NCI-H2196 (cell line): ENCODE measurements at regions not wholly inside any gene's neighbourhood (a gene's known extent, or its start where the extent isn't known, plus 50 kb on each side); places are given as distances from the start of the nearest gene placed in this dataset.

Experiments
- DNase-seq: peaks from one replicate; lab custom pipeline; 2025; ENCODE audit not compliant: unreplicated experiment; lab: John Stamatoyannopoulos, UW

- DNase-seq = no peak
These were observed 176.9 kb upstream of the ADAMTS16 start for GRCh38 chr5:4963265-4963664.

GRCh38 chr5:4969351-4969750 is 170.8 kb upstream of the ADAMTS16 start:
- no peak for DNase-seq

GRCh38 chr5:4970171-4970570 is 170.0 kb upstream of the ADAMTS16 start:
- no peak for DNase-seq

GRCh38 chr5:4976902-4977301 is 163.2 kb upstream of the ADAMTS16 start:
- no peak for DNase-seq

- no peak for DNase-seq
These were observed 162.6 kb upstream of the ADAMTS16 start for GRCh38 chr5:4977416-4978110.

DNA sequence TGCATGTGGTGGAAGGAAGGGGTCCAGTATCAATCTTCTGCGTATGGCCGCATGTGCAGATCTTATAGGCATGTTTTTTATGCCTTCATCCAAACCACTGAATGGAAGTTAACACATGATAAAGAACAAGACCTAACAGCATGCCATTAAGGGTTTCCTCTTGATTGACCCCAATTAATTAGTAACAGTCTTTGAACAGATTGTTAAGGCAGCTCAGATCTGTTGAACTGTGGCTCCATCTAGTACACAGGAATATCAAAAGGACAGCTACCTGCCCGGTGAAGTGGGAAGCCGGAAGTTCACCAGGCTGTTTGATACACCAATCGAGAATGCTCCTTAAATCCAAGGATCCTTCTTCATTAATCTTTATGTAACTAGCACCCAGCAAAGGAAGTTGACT is 159.9 kb upstream of the ADAMTS16 start:
- no peak for DNase-seq

GRCh38 chr5:4981608-4982007 is 158.5 kb upstream of the ADAMTS16 start:
- DNase-seq = no peak

DNA sequence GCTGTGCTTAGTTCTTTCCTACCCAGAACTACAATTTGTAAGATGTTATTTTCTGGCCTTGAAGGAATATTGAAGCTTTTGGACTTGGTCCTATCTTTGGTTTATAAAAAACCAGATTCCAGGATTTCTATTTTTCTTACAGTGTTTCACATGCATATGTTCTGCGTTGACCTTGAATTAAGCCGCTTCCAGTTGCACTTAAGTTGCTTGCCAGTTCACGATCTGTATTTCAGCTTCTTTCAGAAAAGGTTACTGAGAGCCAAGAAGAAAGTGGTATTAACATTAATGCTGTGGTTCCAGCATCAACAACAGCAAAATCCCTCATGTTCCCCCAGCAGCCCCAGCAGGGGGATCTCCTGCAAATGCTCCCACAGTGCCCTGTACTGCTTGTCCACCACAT is 156.4 kb upstream of the ADAMTS16 start:
- DNase-seq = no peak

DNA sequence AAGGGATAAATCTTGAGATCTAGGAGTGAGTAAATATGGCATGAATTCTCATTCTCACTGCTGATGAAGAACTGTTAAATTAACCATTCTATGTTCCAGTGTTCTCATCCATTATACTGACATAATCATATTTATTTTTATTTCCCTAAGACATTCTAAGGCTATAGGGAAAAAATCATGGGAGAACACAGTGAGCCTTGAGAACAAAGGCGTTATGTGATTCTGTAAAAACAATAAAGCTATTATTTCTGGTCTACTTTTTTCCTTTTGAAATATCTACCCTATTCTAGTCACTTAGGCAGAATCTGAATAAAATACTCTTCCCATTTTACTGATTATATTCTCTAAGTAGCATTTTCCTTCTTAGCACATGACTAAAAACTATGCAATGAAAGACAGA is 155.7 kb upstream of the ADAMTS16 start:
- no peak for DNase-seq

DNA sequence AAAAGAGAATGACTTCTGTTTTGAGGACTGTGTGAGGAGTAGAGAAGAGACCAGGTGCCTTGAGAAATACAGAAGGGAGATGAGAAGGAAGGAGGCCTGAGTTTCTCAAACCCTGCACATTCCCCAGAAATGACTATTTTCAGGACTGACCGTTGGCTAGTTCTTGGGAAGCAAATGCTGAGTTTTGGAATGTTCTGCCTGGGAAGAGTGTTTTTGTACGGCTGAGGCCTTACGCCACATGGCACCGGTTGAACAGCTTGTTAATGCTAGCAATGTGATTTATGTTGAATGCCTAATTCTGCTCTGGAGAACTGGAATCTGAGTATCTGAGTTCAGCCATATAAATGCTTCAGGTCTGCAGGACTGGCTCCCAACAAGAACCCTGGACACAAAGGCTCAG is 152.7 kb upstream of the ADAMTS16 start:
- DNase-seq = no peak

- no peak for DNase-seq
These were observed 151.0 kb upstream of the ADAMTS16 start for GRCh38 chr5:4989118-4989517.

GRCh38 chr5:4990017-4990416 is 150.1 kb upstream of the ADAMTS16 start:
- no peak for DNase-seq

DNA sequence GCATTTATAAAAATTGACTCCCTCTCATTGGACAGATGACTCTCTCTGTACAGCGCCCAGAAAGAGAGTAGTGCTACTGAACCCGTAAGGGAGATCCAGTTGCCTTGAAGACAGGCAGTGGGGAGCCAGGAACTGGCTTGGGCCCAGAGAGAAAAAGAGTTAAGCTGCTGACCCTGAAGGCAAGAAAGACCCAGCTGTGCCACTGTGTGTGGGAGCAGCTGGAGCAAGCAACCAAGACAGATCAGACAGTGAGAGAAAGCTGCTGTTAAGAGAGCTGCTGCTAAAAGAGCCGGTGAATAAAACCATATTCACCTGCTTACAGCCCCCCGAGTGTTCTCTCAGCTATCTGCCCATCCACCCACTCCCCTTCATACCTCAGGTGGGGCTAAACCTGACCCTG is 149.7 kb upstream of the ADAMTS16 start:
- DNase-seq = no peak

DNA sequence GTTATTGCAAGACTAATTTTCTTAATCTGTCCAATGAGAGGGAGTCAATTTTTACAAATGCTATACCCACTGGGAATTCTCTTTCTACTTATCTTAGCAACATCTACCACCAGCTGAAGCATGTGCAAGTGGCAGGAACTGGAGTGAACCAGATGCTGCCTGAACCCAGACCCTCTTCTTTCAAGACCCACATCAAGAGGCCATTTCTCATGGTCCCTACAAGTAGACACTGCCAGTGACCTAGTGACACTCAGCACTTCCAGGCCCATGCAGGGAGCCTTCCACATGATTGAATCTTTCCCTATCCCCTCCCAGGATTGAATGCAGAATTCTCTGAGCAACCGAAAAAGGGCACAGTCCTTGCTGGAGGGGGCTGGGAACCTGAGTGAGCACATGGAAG is 148.2 kb upstream of the ADAMTS16 start:
- no peak for DNase-seq

DNA sequence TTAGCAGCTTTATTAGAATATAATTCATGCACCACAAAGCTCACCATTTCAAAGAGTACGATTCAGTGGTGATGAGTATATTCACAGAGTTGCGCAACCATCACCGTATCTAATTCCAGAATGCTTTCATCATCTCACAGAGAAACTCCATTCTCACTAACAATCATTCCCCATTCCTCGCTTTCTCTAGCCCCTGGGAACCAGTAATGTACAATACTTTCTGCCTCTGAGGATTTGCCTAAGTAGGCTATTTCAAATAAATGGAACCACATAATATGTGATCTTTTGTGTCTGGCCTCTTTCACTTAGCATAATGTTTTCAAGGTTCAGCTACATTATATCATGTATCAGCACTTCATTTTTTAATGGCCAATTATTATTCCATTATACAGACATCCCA is 145.1 kb upstream of the ADAMTS16 start:
- no peak for DNase-seq

GRCh38 chr5:5005353-5005752 is 134.8 kb upstream of the ADAMTS16 start:
- no peak for DNase-seq

DNA sequence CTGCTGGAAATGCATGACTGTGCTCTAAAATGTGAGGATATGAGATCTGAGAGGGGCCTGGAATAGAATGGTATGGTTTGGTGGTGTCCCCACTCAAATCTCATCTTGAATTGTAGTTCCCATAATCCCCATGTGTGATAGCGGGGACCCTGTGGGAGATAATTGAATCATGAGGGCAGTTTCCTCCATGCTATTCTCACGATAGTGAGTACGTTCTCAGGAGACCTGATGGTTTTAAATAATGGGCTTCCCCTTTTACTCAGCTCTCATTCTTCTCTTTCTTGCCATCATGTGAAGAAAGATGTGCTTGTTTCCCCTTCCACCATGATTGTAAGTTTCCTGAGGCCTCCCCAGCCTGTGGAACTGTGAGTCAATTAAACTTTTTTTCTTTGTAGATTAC is 133.6 kb upstream of the ADAMTS16 start:
- DNase-seq = no peak

DNA sequence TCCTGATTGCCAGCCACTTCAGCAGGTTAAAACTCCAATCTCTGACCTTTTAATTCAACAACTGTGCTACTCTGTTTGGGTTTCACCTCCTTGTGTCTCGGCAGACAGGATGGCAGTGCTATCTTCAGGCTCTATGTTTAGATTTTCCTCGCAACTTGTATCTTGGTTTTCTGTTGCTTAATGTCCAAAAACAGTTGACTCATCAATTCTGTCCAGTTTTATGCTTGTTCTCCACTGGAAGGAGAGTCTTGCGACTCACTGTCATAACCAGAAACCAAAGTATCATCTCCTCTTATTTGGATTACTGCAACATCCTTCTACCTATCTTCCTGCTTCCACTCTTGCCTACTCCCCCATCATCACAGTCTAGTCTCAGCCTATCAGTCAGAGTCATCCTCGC is 130.9 kb upstream of the ADAMTS16 start:
- no peak for DNase-seq

- no peak for DNase-seq
These were observed 129.0 kb upstream of the ADAMTS16 start for GRCh38 chr5:5011151-5011550.

- no peak for DNase-seq
These were observed 125.4 kb upstream of the ADAMTS16 start for GRCh38 chr5:5014586-5015235.

GRCh38 chr5:5017827-5018577 is 122.1 kb upstream of the ADAMTS16 start:
- no peak for DNase-seq

GRCh38 chr5:5018578-5018970 is 121.6 kb upstream of the ADAMTS16 start:
- DNase-seq = no peak
